SK-N-MC (cell line): ENCODE measurements at regions not wholly inside any gene's neighbourhood (a gene's known extent, or its start where the extent isn't known, plus 50 kb on each side); places are given as distances from the start of the nearest gene placed in this dataset.

Experiments used
- DNase-seq: peaks from one replicate; pipeline ENCODE4 v3.0.0-alpha.2; 2011; ENCODE audit warnings: low read depth, low spot score
- H3K27ac ChIP-seq: fragments of 200-600 bp; sonication (generic); 2 replicates; pipeline ENCODE4 v1.5.1; 2016; ENCODE audit warnings: mixed run types
- H3K36me3 ChIP-seq: fragments of 200-600 bp; sonication (generic); 2 replicates; pipeline ENCODE4 v1.6.1; 2017; ENCODE audit warnings: antibody characterized with exemption, low read length, mixed read lengths; ENCODE audit not compliant: insufficient read depth
- H3K4me3 ChIP-seq: fragments of 200-600 bp; sonication (generic); 2 replicates; pipeline ENCODE4 v1.5.1; 2016
- H3K9ac ChIP-seq: fragments of 200-600 bp; sonication (generic); 2 replicates; pipeline ENCODE4 v1.8.0; 2017; ENCODE audit warnings: mixed run types, mixed read lengths; ENCODE audit not compliant: insufficient read length
- H3K9me3 ChIP-seq: fragments of 200-600 bp; sonication (generic); 2 replicates; pipeline ENCODE4 v1.6.1; 2017; ENCODE audit warnings: low read depth, mild to moderate bottlenecking, antibody characterized with exemption, low read length, moderate library complexity, mixed read lengths
- EZH2 ChIP-seq: fragments of 200-600 bp; sonication (generic); IDR thresholded peaks from one replicate; pipeline ENCODE4 v1.6.1; 2017; ENCODE audit warnings: antibody characterized with exemption
- FOXP2 ChIP-seq: optimal IDR thresholded peaks from 2 replicates; pipeline ENCODE3; 2011; ENCODE audit warnings: mild to moderate bottlenecking, moderate library complexity; ENCODE audit not compliant: insufficient read depth; ENCODE audit errors: extremely low read length, control extremely low read depth
- POLR2AphosphoS5 ChIP-seq: IDR thresholded peaks from 2 replicates; pipeline ENCODE4 v1.6.1; 2012; ENCODE audit warnings: mild to moderate bottlenecking, low read depth, low read length, borderline replicate concordance

DNA sequence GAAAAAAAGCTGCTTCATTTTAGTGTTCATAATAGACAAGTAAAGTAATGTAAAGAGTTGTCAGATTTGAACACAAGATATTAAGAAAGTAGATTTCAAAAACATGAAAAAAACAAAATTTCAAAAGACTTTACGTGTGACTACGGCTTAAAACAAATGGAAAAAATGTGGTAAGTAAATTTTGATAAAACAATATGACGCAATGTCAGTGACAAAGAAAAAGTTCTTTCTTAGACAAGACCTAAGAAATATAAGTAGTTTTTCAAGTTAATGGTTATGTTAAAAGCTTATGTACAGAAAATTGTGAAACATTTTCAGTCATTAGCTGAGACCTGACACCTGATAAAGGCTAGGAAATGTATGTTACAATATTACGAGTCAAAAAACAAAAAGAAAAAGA lies 73.7 kb upstream of the EYS start:
- Histone ChIP-seq H3K36me3 (no peaks in the 10 kb centered on the region), H3K9ac (no peak overlapping the region), H3K9me3 (no peaks in the 10 kb centered on the region), H3K4me3 (no peak overlapping the region), H3K27ac (no peak overlapping the region)
- no peak for DNase-seq
- TF ChIP-seq POLR2AphosphoS5, result no peak
- no peak for TF ChIP-seq FOXP2
- TF ChIP-seq EZH2, result no peak

DNA sequence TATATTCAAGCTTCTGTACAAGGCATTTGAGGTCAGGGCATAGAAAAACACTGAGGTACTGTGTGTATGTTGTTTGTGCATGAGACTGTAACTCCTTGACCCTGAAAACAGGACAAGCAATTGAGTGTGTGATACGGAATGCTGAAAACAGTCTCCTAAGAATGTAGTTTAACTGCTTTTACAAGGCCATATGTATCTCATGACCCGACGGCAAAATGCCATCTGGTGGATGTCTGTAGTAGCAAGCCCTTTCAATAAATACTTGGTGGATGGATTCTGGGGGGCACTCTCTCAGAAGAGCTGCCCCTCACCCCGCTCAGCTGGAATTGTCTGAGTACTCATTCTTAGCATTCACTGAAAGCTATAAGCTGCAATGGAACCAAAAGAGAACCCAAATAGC lies 69.3 kb upstream of the EYS start:
- Histone ChIP-seq H3K4me3 (no peak overlapping the region), H3K9me3 (no peaks in the 10 kb centered on the region), H3K9ac (no peak overlapping the region), H3K36me3 (no peaks in the 10 kb centered on the region), H3K27ac (no peak overlapping the region)
- TF ChIP-seq FOXP2, result no peak
- TF ChIP-seq POLR2AphosphoS5, result no peak
- no peak for TF ChIP-seq EZH2
- DNase-seq, result no peak

DNA sequence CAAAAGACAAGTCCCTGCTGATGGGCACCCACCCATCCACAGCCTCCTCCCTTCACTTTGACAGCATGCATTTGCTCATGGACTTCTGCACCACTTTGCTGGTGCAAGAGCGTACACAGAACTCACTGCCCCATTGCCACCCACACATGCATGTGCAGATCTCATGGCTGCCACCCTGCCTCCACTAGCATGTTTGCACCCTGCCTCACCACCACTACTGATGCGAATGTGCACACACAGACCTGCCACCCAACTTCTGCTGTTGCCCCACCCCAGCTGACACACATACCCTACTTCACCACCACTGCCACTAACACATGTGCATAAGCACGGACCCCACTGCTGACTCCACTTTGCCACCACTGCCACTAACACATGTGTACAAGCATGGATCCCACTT lies 64.9 kb upstream of the EYS start:
- no peak overlapping the region for H3K9ac ChIP-seq
- H3K36me3 ChIP-seq, result no peaks in the 10 kb centered on the region
- H3K9me3 ChIP-seq, result no peaks in the 10 kb centered on the region
- TF ChIP-seq POLR2AphosphoS5 (no peak), EZH2 (no peak), FOXP2 (no peak)
- H3K27ac ChIP-seq, result no peak overlapping the region
- no peak for DNase-seq
- no peak overlapping the region for H3K4me3 ChIP-seq

DNA sequence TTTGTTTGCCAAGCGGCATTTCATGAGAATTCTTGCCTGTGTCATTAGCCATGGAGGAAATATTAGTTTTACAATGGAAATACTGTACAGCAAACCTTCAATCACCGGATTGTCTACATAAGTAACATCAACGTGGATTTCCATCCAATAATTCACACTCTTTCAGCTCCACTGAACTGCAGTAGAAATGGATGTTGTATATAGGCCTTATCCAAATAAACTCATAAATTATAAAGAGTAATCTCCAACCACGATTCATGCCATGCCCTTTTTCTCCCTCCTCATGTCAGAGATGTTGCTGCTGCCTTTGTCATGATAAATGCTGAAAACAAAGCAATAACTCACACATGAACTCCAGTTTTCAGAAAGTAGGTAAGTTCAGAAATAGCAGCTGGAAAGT lies 54.9 kb upstream of the EYS start:
- no peak for DNase-seq
- H3K36me3 ChIP-seq, result no peaks in the 10 kb centered on the region
- H3K9ac ChIP-seq, result no peak overlapping the region
- no peak overlapping the region for H3K4me3 ChIP-seq
- H3K27ac ChIP-seq, result no peak overlapping the region
- TF ChIP-seq EZH2, result no peak
- no peak for TF ChIP-seq FOXP2
- no peak for TF ChIP-seq POLR2AphosphoS5
- H3K9me3 ChIP-seq, result no peaks in the 10 kb centered on the region

DNA sequence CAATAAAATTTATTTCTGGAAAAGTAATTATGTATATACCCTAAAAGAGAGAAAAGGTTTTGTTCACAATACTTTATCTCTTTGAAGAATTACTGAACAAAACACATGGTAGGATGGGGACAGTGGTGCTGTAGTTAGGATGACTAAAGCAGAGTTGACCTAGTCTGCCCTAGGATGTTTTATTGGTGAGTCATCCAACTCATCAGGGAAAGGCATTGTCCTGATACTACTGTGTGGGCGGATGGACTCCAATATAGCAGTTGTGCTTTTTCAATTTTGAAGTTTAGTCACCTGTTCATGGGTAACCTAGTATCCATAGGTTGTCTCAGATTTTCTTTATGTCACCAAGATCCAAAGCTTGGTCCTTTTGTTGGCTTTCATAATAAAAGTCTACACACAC lies 53.3 kb upstream of the EYS start:
- Histone ChIP-seq H3K27ac (no peak overlapping the region), H3K9me3 (no peaks in the 10 kb centered on the region), H3K4me3 (no peak overlapping the region), H3K36me3 (no peaks in the 10 kb centered on the region), H3K9ac (no peak overlapping the region)
- TF ChIP-seq EZH2 (no peak), POLR2AphosphoS5 (no peak), FOXP2 (no peak)
- DNase-seq, result no peak
